Breast epithelium (tissue), 4 donors: ENCODE measurements at regions not wholly inside any gene's neighbourhood (a gene's known extent, or its start where the extent isn't known, plus 50 kb on each side); places are given as distances from the start of the nearest gene placed in this dataset.

Experiments
- DNase-seq, 2 donors: peaks; one replicate each; pipeline ENCODE4 v3.0.0-alpha.2; 2019; ENCODE audit warnings: low spot score in 2 of 2
- H3K27ac ChIP-seq, 2 donors: fragments of 200-600 bp; sonication (generic) in 1 of 2; one replicate each; pipeline ENCODE4 v1.5.1; 2016 to 2019; ENCODE audit warnings: mild to moderate bottlenecking in 1 of 2
- H3K27me3 ChIP-seq, 2 donors: fragments of 200-600 bp; sonication (generic) in 1 of 2; one replicate each; pipeline versions ENCODE4 v1.5.1 to v1.6.0; 2017 to 2019; ENCODE audit warnings: control low read depth in 1 of 2, mild to moderate bottlenecking in 1 of 2
- H3K36me3 ChIP-seq: fragments of 200-600 bp; one replicate; pipeline ENCODE4 v1.5.1; 2019
- H3K4me1 ChIP-seq, 2 donors: fragments of 200-600 bp; sonication (generic); one replicate each; pipeline ENCODE4 v1.5.1; 2016 to 2019; ENCODE audit warnings: control low read depth in 1 of 2
- H3K4me3 ChIP-seq, 3 donors: fragments of 200-600 bp; sonication (generic); 1 replicate in 2 of 3; 2 replicates in 1 of 3; pipeline ENCODE4 v1.5.1; 2016 to 2019; ENCODE audit warnings: mild to moderate bottlenecking in 3 of 3, moderate library complexity in 2 of 3
- H3K9me3 ChIP-seq, 2 donors: fragments of 200-600 bp; sonication (generic) in 1 of 2; one replicate each; pipeline ENCODE4 v1.5.1; 2016 to 2019; ENCODE audit warnings: control low read depth in 1 of 2
- POLR2A ChIP-seq: fragments of 450-650 bp; IDR thresholded peaks from one replicate; pipeline ENCODE4 v1.6.1; 2016; ENCODE audit warnings: antibody characterized with exemption, mild to moderate bottlenecking, moderate library complexity
- POLR2AphosphoS5 ChIP-seq, 3 donors: sonication (generic); formaldehyde crosslinking; IDR thresholded peaks; one replicate each; pipeline ENCODE4 v1.6.1; 2017; ENCODE audit warnings: antibody characterized with exemption in 3 of 3
- intact Hi-C: fragments of 100-400 bp; cut with DNase I; formaldehyde crosslinking; loops from one replicate; pipeline ENCODE4 v1.15.1; 2023; ENCODE audit warnings: low total_unique reads
- TF ChIP-seq, protein P1 (sequence below), 3 donors: fragments of 450-650 bp; IDR thresholded peaks; one replicate each; pipeline ENCODE4 v1.5.1; 2016 to 2017; ENCODE audit warnings: antibody characterized with exemption in 3 of 3, mild to moderate bottlenecking in 3 of 3, moderate library complexity in 3 of 3

DNA sequence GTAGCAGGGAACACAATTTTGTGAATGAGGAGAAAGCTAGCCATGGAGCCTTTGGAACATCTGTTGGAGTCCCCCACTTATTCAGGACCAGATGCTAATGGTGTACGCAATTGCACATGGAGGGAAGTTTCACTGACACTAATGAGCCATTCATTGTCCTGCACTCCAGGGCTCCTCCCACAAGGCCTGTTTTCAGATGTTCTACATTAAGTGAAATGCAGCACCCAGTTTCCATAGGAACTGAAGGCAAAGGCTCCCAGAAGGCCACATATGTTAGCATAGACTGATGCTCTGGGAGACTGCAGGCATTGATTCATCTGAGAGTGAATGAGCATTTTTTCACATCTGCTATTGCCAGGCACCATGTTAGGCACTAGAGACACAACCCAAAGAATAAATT is 399.5 kb downstream of the ETS1 start:
- TF ChIP-seq, protein P1, sequence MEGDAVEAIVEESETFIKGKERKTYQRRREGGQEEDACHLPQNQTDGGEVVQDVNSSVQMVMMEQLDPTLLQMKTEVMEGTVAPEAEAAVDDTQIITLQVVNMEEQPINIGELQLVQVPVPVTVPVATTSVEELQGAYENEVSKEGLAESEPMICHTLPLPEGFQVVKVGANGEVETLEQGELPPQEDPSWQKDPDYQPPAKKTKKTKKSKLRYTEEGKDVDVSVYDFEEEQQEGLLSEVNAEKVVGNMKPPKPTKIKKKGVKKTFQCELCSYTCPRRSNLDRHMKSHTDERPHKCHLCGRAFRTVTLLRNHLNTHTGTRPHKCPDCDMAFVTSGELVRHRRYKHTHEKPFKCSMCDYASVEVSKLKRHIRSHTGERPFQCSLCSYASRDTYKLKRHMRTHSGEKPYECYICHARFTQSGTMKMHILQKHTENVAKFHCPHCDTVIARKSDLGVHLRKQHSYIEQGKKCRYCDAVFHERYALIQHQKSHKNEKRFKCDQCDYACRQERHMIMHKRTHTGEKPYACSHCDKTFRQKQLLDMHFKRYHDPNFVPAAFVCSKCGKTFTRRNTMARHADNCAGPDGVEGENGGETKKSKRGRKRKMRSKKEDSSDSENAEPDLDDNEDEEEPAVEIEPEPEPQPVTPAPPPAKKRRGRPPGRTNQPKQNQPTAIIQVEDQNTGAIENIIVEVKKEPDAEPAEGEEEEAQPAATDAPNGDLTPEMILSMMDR (IDR thresholded peaks at IDR 0.05), result no peak
- TF ChIP-seq POLR2AphosphoS5 (IDR thresholded peaks at IDR 0.05) (no peak), POLR2A (no peak)

DNA sequence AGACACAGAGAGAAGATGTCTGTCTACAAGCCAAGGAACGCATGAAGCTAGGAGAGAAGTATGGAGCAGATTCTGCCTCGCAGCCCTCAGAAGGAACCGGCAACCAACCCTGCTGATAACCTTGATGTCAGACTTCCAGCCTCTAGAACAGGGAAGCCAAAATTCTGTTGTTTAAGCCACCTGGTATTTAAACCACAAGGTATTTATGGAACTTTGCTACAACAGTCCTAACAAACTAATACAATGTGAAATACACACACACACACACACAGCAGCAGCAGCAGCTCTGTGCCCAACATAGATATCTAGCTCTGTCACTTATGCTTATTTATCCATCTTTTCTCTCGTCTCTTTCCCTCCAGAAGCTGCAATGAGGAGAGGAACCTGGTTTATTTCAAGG is 400.0 kb downstream of the ETS1 start:
- intact Hi-C loops, result no loop called here

More for the DNA sequence above, 399.5 kb downstream of the ETS1 start:
- Histone ChIP-seq H3K9me3 (no peaks in the 10 kb centered on the region), H3K27ac (no peak overlapping the region), H3K4me1 (no peaks in the 10 kb centered on the region), H3K4me3 (no peak overlapping the region), H3K27me3 (no peaks in the 10 kb centered on the region), H3K36me3 (no peaks in the 10 kb centered on the region)
- DNase-seq, result no peak
- intact Hi-C loops, result no loop called here

DNA sequence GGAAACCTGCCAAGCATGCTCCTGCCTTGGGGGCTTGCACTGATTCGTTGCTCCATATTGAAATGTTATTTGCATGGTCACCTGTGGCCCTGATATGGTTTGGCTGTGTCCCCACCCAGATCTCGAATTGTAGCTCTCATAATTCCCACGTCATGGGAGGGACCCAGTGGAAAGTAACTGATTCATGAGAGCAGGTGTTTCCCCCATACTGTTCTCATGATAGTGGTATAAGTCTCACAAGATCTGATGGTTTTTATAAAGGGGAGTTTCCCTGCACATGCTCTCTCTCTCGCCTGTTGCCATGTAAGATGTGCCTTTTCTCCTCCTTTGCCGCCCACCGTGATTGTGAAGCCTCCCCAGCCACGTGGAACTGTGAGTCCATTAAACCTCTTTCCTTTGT is 402.4 kb downstream of the ETS1 start:
- no peaks in the 10 kb centered on the region for H3K27me3 ChIP-seq
- no peaks in the 10 kb centered on the region for H3K4me1 ChIP-seq
- DNase-seq, result no peak
- H3K4me3 ChIP-seq, result no peak overlapping the region
- intact Hi-C loops, result no loop called here
- H3K36me3 ChIP-seq, result no peaks in the 10 kb centered on the region
- H3K27ac ChIP-seq, result no peak overlapping the region
- TF ChIP-seq POLR2A (no peak), POLR2AphosphoS5 (IDR thresholded peaks at IDR 0.05) (no peak)
- TF ChIP-seq, protein P1 (IDR thresholded peaks at IDR 0.05), result no peak
- no peaks in the 10 kb centered on the region for H3K9me3 ChIP-seq

More for the DNA sequence above, 400.0 kb downstream of the ETS1 start:
- Histone ChIP-seq H3K27me3 (no peaks in the 10 kb centered on the region), H3K27ac (no peak overlapping the region), H3K9me3 (no peaks in the 10 kb centered on the region), H3K4me3 (no peak overlapping the region), H3K4me1 (no peaks in the 10 kb centered on the region), H3K36me3 (no peaks in the 10 kb centered on the region)
- DNase-seq, result no peak
- TF ChIP-seq POLR2AphosphoS5 (IDR thresholded peaks at IDR 0.05), result no peak
- no peak for TF ChIP-seq POLR2A
- TF ChIP-seq, protein P1 (IDR thresholded peaks at IDR 0.05), result no peak

DNA sequence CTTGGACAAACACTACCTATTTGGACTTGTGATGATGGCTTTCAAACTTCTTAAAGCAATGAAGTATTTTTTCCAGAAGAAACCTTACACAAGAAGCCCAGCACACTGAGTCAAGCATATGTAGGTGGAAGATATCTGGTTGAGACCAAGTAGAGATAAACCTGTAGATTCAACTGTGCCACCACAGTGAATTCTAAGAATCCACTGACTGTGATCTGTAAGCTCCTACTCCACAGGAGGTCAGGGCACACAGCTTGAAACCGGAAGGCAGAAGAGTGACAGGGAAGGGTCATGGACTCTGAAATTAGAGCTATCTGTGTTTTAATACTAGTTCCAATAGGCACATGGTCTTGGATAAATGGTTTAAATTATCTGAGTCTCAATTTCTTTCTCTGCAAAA is 404.5 kb downstream of the ETS1 start:
- Histone ChIP-seq H3K27ac (no peak overlapping the region), H3K4me1 (no peaks in the 10 kb centered on the region), H3K9me3 (no peaks in the 10 kb centered on the region), H3K4me3 (no peak overlapping the region), H3K36me3 (no peaks in the 10 kb centered on the region), H3K27me3 (no peaks in the 10 kb centered on the region)
- DNase-seq, result no peak
- TF ChIP-seq POLR2A, result no peak
- TF ChIP-seq, protein P1 (IDR thresholded peaks at IDR 0.05), result no peak
- intact Hi-C loops, result no loop called here

DNA sequence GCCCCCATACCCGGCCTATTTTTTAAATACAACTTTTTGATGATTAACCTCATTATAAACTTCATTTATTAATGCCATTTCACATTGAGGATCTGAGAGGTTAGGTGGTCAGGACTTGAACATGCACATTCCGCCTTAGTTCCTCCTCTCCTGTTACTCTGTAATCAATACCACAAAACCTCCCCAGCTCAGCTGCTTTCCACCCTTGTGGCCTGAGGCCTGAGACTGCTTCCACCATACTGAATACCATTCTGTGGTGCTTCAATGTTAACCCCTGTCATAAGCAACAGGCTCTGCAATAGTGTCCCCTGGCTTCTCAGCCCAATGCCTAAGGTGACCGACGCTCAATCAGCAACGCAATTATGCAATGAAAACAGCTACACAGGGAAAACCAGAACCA is 405.4 kb downstream of the ETS1 start:
- DNase-seq, result no peak
- intact Hi-C loops, result no loop called here
- Histone ChIP-seq H3K9me3 (no peaks in the 10 kb centered on the region), H3K27ac (no peak overlapping the region), H3K36me3 (no peaks in the 10 kb centered on the region), H3K4me3 (no peak overlapping the region), H3K27me3 (no peaks in the 10 kb centered on the region), H3K4me1 (no peaks in the 10 kb centered on the region)
- no peak for TF ChIP-seq POLR2A

DNA sequence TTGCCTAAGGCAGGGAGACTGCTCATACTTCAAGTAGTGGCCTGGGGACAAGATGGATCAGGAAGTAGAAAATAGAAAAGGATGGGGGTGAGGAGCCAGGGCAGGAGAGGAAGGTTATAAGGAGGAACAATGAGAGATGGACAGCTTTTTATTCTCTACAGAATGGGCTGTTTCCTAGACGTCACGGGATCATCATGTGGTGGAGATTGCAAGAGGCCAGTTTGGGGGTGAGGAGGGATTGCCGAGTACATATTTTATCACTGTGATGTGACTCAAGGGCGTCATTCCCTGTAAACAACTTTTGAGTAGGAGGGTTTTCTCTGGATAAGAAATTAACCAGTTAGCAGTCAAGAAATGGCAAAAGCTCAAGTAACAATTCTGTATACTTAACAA is 406.3 kb downstream of the ETS1 start:
- intact Hi-C loops, result no loop called here
- no peaks in the 10 kb centered on the region for H3K4me1 ChIP-seq
- H3K27me3 ChIP-seq, result no peaks in the 10 kb centered on the region
- H3K4me3 ChIP-seq, result no peak overlapping the region
- H3K27ac ChIP-seq, result no peak overlapping the region
- H3K36me3 ChIP-seq, result no peaks in the 10 kb centered on the region
- no peak for DNase-seq
- TF ChIP-seq POLR2A (no peak), POLR2AphosphoS5 (IDR thresholded peaks at IDR 0.05) (no peak)
- TF ChIP-seq, protein P1 (IDR thresholded peaks at IDR 0.05), result no peak
- H3K9me3 ChIP-seq, result no peaks in the 10 kb centered on the region
